CD8-positive, alpha-beta memory T cell (primary cell): ENCODE measurements at regions not wholly inside any gene's neighbourhood (a gene's known extent, or its start where the extent isn't known, plus 50 kb on each side); places are given as distances from the start of the nearest gene placed in this dataset.

ENCODE experiments used
- CTCF ChIA-PET: fragments of 350-600 bp; sonication (Branson Sonifier 250); formaldehyde crosslinking; loops from one replicate; lab custom pipeline; 2021; ENCODE audit warnings: antibody characterized with exemption; lab: Charles Lee
- POLR2A ChIA-PET: fragments of 350-600 bp; sonication (Branson Sonifier 250); formaldehyde crosslinking; loops from one replicate; lab custom pipeline; 2021; ENCODE audit warnings: antibody characterized with exemption; lab: Charles Lee
- DNase-seq, 5 donors: peaks; one replicate each; pipeline versions ENCODE4 v3.0.0 to v3.0.0-alpha.2; 2020 to 2022; ENCODE audit warnings: mixed read lengths in 1 of 5
- H3K27ac ChIP-seq: one replicate; pipeline ENCODE4 v1.7.0; 2013; ENCODE audit warnings: low read depth, mild to moderate bottlenecking, low read length, moderate library complexity
- H3K27me3 ChIP-seq: 2 replicates; pipeline ENCODE4 v1.7.0; 2013; ENCODE audit warnings: low read length, mild to moderate bottlenecking; ENCODE audit not compliant: insufficient read depth, poor library complexity, severe bottlenecking
- H3K36me3 ChIP-seq: 2 replicates; pipeline ENCODE4 v1.7.0; 2013; ENCODE audit warnings: mild to moderate bottlenecking, low read length, moderate library complexity; ENCODE audit not compliant: insufficient read depth
- H3K4me1 ChIP-seq: 2 replicates; pipeline ENCODE4 v1.7.0; 2013; ENCODE audit warnings: mild to moderate bottlenecking, low read length, moderate library complexity; ENCODE audit not compliant: insufficient read depth
- H3K4me3 ChIP-seq: 2 replicates; pipeline ENCODE4 v1.7.0; 2013; ENCODE audit warnings: mild to moderate bottlenecking, low read length
- H3K9me3 ChIP-seq: 2 replicates; pipeline ENCODE4 v1.7.0; 2013; ENCODE audit warnings: mild to moderate bottlenecking, low read length
- H3K27ac Mint-ChIP-seq, 8 donors: one replicate each; pipeline ENCODE4 v1.8.0; 2020 to 2021; ENCODE audit warnings: mixed read lengths in 8 of 8, mild to moderate bottlenecking in 6 of 8, inconsistent platforms in 3 of 8, moderate library complexity in 3 of 8
- H3K27me3 Mint-ChIP-seq, 2 donors: one replicate each; pipeline ENCODE4 v1.8.0; 2020 to 2021; ENCODE audit warnings: mixed read lengths in 2 of 2, mild to moderate bottlenecking in 1 of 2, moderate library complexity in 1 of 2
- H3K36me3 Mint-ChIP-seq, 3 donors: one replicate each; pipeline ENCODE4 v1.8.0; 2020 to 2021; ENCODE audit warnings: mixed read lengths in 3 of 3, inconsistent platforms in 1 of 3, mild to moderate bottlenecking in 1 of 3
- H3K4me1 Mint-ChIP-seq, 3 donors: one replicate each; pipeline ENCODE4 v1.8.0; 2020 to 2021; ENCODE audit warnings: mixed read lengths in 3 of 3, inconsistent platforms in 1 of 3, mild to moderate bottlenecking in 1 of 3
- H3K4me3 Mint-ChIP-seq, 7 donors: one replicate each; pipeline ENCODE4 v1.8.0; 2020 to 2021; ENCODE audit warnings: mixed read lengths in 7 of 7, mild to moderate bottlenecking in 6 of 7, moderate library complexity in 4 of 7, inconsistent platforms in 2 of 7
- H3K9me3 Mint-ChIP-seq, 5 donors: one replicate each; pipeline ENCODE4 v1.8.0; 2020 to 2022; ENCODE audit warnings: mixed read lengths in 5 of 5, mild to moderate bottlenecking in 3 of 5, moderate library complexity in 2 of 5, inconsistent platforms in 1 of 5

DNA sequence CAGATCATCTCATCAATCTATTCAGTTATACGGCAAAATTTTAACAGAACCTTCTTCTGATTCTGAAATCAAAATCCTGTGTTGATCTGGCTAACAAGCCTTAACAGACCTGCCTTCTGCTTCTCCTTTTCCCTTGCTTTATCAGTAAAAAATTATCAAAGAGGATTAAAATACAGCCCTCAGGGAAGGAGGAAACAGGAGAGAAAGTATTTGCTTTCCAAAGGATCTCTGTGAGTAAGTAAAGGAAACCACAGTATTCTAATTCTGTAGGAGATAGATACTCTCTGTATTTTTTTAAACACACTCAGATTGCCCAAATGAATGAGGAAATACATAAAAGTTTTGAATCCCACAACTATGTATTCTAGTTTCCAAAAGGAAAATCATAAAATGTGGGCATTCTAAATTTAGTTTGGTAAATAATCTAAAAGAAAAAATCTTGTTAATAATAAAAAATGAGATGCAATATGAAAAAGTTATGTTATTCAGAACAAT, 221.8 kb downstream of the ZIC1 start:
- no peak for DNase-seq
- H3K4me1 ChIP-seq, result no peaks in the 10 kb centered on the region
- ChIA-PET CTCF (no interaction called here), POLR2A (no interaction called here)
- Mint-ChIP-seq H3K9me3 (peaks cover 5 to 21% (median 16%) of the 10 kb centered on the region in 5 donors), H3K36me3 (no peaks in the 10 kb centered on the region), H3K27ac (no peak overlapping the region), H3K4me3 (no peak overlapping the region), H3K4me1 (no peaks in the 10 kb centered on the region), H3K27me3 (no peaks in the 10 kb centered on the region)
- H3K4me3 ChIP-seq, result no peak overlapping the region
- H3K9me3 ChIP-seq, result no peaks in the 10 kb centered on the region
- no peaks in the 10 kb centered on the region for H3K27me3 ChIP-seq
- H3K36me3 ChIP-seq, result no peaks in the 10 kb centered on the region
- no peak overlapping the region for H3K27ac ChIP-seq

- Histone ChIP-seq H3K27ac (no peak overlapping the region), H3K4me3 (no peak overlapping the region), H3K27me3 (no peaks in the 10 kb centered on the region), H3K9me3 (no peaks in the 10 kb centered on the region), H3K4me1 (no peaks in the 10 kb centered on the region), H3K36me3 (no peaks in the 10 kb centered on the region)
- no peak for DNase-seq
- POLR2A ChIA-PET, result no interaction called here
- Mint-ChIP-seq H3K27me3 (no peaks in the 10 kb centered on the region), H3K36me3 (no peaks in the 10 kb centered on the region), H3K27ac (no peak overlapping the region), H3K4me3 (no peak overlapping the region), H3K9me3 (peaks cover 9 to 32% (median 16%) of the 10 kb centered on the region in 5 donors), H3K4me1 (no peaks in the 10 kb centered on the region)
- CTCF ChIA-PET, result no interaction called here
These were observed 231.6 kb downstream of the ZIC1 start for GRCh38 chr3:147640781-147641180.

GRCh38 chr3:147645761-147646160, 236.6 kb downstream of the ZIC1 start:
- H3K36me3 ChIP-seq, result no peaks in the 10 kb centered on the region
- Mint-ChIP-seq H3K27ac (no peak overlapping the region), H3K4me3 (no peak overlapping the region), H3K4me1 (no peaks in the 10 kb centered on the region), H3K9me3 (peaks cover 0 to 18% (median 3%) of the 10 kb centered on the region in 5 donors), H3K27me3 (no peaks in the 10 kb centered on the region), H3K36me3 (no peaks in the 10 kb centered on the region)
- no peak overlapping the region for H3K27ac ChIP-seq
- ChIA-PET CTCF (no interaction called here), POLR2A (no interaction called here)
- no peaks in the 10 kb centered on the region for H3K4me1 ChIP-seq
- no peak overlapping the region for H3K4me3 ChIP-seq
- no peaks in the 10 kb centered on the region for H3K9me3 ChIP-seq
- no peaks in the 10 kb centered on the region for H3K27me3 ChIP-seq
- DNase-seq, result no peak

DNA sequence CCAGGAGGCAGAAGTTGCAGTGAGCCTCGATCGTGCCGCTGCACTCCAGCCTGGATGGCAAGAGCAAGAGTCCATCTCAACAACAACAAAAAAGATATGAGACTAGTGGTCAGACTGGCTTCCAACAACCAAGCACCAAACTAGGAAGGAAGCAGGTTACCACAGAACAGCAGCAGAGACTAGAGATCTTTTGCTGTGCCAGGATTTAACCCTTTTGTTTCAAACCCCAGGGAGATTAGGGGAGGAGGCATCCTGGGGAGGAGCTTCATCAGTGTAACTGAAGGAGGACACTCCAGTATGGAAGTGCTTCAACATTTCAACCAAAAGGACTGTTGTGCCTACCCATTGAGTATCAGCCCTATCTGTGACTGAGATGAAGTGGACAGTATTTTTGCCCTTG, 240.3 kb downstream of the ZIC1 start:
- ChIA-PET POLR2A (no interaction called here), CTCF (no interaction called here)
- H3K36me3 ChIP-seq, result no peaks in the 10 kb centered on the region
- no peak overlapping the region for H3K4me3 Mint-ChIP-seq
- H3K36me3 Mint-ChIP-seq, result no peaks in the 10 kb centered on the region
- H3K27ac Mint-ChIP-seq, result no peak overlapping the region
- H3K4me1 ChIP-seq, result no peaks in the 10 kb centered on the region
- no peak for DNase-seq
- no peaks in the 10 kb centered on the region for H3K4me1 Mint-ChIP-seq
- H3K27me3 Mint-ChIP-seq, result no peaks in the 10 kb centered on the region
- no peaks in the 10 kb centered on the region for H3K9me3 ChIP-seq
- no peak overlapping the region for H3K4me3 ChIP-seq
- H3K27me3 ChIP-seq, result no peaks in the 10 kb centered on the region
- H3K9me3 Mint-ChIP-seq, result peaks cover 0 to 21% (median 4%) of the 10 kb centered on the region in 5 donors
- no peak overlapping the region for H3K27ac ChIP-seq

DNA sequence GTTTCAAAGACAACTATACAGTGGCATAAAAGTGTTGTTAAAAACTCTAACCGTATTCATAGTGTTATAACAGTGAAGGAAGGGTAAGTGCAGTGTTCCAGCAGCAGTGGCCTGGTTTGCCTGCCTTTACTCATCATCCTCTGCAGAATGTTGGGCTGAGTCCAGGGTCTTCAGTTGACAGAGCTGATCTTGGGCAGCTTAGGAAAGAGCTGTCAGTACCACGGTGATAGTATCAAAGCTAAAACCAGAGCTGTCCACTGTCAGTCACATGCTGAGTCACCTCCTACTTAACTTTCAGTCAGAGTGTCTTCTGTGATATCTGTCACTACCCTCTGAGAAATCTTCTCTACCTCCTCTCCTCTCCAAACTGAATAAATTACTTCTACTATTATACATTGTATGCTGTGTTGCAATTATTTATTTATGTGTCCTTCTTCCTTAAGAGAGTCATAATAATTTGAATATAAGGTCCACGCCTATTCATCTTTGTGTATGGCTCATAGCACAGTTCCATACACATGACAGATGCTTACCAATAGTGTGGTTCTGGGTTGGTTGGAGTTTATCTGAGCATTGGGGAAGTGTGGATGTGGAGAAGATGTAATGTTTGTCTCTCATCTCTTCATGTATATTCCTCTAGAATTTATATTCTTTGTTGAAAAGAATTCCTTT, 242.1 kb downstream of the ZIC1 start:
- DNase-seq, result no peak
- Mint-ChIP-seq H3K9me3 (peaks cover 0 to 21% (median 4%) of the 10 kb centered on the region in 5 donors), H3K36me3 (no peaks in the 10 kb centered on the region), H3K27me3 (no peaks in the 10 kb centered on the region), H3K27ac (no peak overlapping the region), H3K4me3 (no peak overlapping the region), H3K4me1 (no peaks in the 10 kb centered on the region)
- Histone ChIP-seq H3K9me3 (no peaks in the 10 kb centered on the region), H3K27ac (no peak overlapping the region), H3K27me3 (no peaks in the 10 kb centered on the region), H3K36me3 (no peaks in the 10 kb centered on the region), H3K4me1 (no peaks in the 10 kb centered on the region), H3K4me3 (no peak overlapping the region)
- ChIA-PET CTCF (no interaction called here), POLR2A (no interaction called here)

GRCh38 chr3:147652651-147653366, 243.6 kb downstream of the ZIC1 start:
- Histone ChIP-seq H3K36me3 (no peaks in the 10 kb centered on the region), H3K4me1 (no peaks in the 10 kb centered on the region), H3K27ac (no peak overlapping the region), H3K4me3 (no peak overlapping the region), H3K27me3 (no peaks in the 10 kb centered on the region), H3K9me3 (no peaks in the 10 kb centered on the region)
- Mint-ChIP-seq H3K4me1 (no peaks in the 10 kb centered on the region), H3K27ac (no peak overlapping the region), H3K36me3 (no peaks in the 10 kb centered on the region), H3K9me3 (peaks cover 0 to 21% (median 4%) of the 10 kb centered on the region in 5 donors), H3K4me3 (no peak overlapping the region), H3K27me3 (no peaks in the 10 kb centered on the region)
- DNase-seq, result no peak
- ChIA-PET CTCF (no interaction called here), POLR2A (no interaction called here)

GRCh38 chr3:147653367-147653923, 244.3 kb downstream of the ZIC1 start:
- Mint-ChIP-seq H3K4me1 (no peaks in the 10 kb centered on the region), H3K4me3 (no peak overlapping the region), H3K27ac (no peak overlapping the region), H3K36me3 (no peaks in the 10 kb centered on the region), H3K27me3 (no peaks in the 10 kb centered on the region), H3K9me3 (peaks cover 0 to 14% (median 4%) of the 10 kb centered on the region in 5 donors)
- Histone ChIP-seq H3K36me3 (no peaks in the 10 kb centered on the region), H3K4me1 (no peaks in the 10 kb centered on the region), H3K27me3 (no peaks in the 10 kb centered on the region), H3K27ac (no peak overlapping the region), H3K9me3 (no peaks in the 10 kb centered on the region), H3K4me3 (no peak overlapping the region)
- POLR2A ChIA-PET, result no interaction called here
- DNase-seq, result no peak
- CTCF ChIA-PET, result no interaction called here

DNA sequence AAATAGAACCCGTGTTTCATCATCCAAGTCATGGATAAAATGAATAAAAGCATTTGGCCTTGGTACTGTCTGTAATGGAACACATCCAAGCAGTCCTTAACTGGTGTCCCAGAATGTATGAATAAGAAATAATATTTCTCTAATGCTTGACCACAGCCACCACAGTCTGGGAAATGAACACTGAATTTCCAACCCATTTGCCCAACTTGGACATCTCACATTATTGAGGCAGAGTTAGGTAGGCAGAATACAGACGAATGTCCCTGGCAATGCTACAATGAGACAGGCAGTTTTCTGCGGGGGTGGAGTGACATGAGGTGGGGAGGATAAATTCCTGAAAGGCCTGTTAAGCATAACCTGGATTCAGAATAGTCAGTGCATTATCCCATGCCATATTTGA, 245.7 kb downstream of the ZIC1 start:
- no peaks in the 10 kb centered on the region for H3K27me3 ChIP-seq
- DNase-seq, result no peak
- Mint-ChIP-seq H3K4me1 (no peaks in the 10 kb centered on the region), H3K9me3 (peaks cover 1 to 6% (median 2%) of the 10 kb centered on the region in 5 donors), H3K27me3 (no peaks in the 10 kb centered on the region), H3K4me3 (no peak overlapping the region), H3K36me3 (no peaks in the 10 kb centered on the region), H3K27ac (no peak overlapping the region)
- ChIA-PET POLR2A (no interaction called here), CTCF (no interaction called here)
- no peaks in the 10 kb centered on the region for H3K9me3 ChIP-seq
- no peaks in the 10 kb centered on the region for H3K36me3 ChIP-seq
- no peak overlapping the region for H3K4me3 ChIP-seq
- no peaks in the 10 kb centered on the region for H3K4me1 ChIP-seq
- no peak overlapping the region for H3K27ac ChIP-seq
